Stimulated activated CD4-positive, alpha-beta T cell treated with anti-CD3 and anti-CD28 coated beads, Interleukin-2, amount 100 ng/mL, for 48 hours (primary cell): ENCODE measurements at regions not wholly inside any gene's neighbourhood (a gene's known extent, or its start where the extent isn't known, plus 50 kb on each side); places are given as distances from the start of the nearest gene placed in this dataset.
"Not testable (repeated sequence)": the region's sequence is repeated elsewhere in the genome, so short reads cannot be mapped to it uniquely, and the experiment has no call there.

ENCODE experiments used
- DNase-seq, 2 donors: peaks; one replicate each; pipeline ENCODE4 v3.0.0-alpha.2; 2020

GRCh38 chr6:26720663-26721218, 61.2 kb upstream of the ZNF322 start:
- DNase-seq, result not testable (repeated sequence)

- DNase-seq, result not testable (repeated sequence)
Observed at GRCh38 chr6:26730019-26730766, 70.6 kb upstream of the ZNF322 start.

GRCh38 chr6:26734776-26735472, 75.4 kb upstream of the ZNF322 start:
- DNase-seq, result not testable (repeated sequence)

GRCh38 chr6:26739811-26740210, 80.3 kb upstream of the ZNF322 start:
- no peak for DNase-seq

- no peak for DNase-seq
Observed at GRCh38 chr6:26743157-26743821, 83.7 kb upstream of the ZNF322 start.

GRCh38 chr6:26743941-26744699, 84.6 kb upstream of the ZNF322 start:
- DNase-seq, result no peak

- not testable (repeated sequence) for DNase-seq
Observed at GRCh38 chr6:26744837-26745282, 85.3 kb upstream of the ZNF322 start.

GRCh38 chr6:26745964-26746363, 86.4 kb upstream of the ZNF322 start:
- DNase-seq, result not testable (repeated sequence)

GRCh38 chr6:26749126-26749758, 89.7 kb upstream of the ZNF322 start:
- not testable (repeated sequence) for DNase-seq

- DNase-seq, result not testable (repeated sequence)
Observed at GRCh38 chr6:26749759-26750126, 90.2 kb upstream of the ZNF322 start.

GRCh38 chr6:26754212-26754611, 94.7 kb upstream of the ZNF322 start:
- no peak for DNase-seq

- not testable (repeated sequence) for DNase-seq
Observed at GRCh38 chr6:26754801-26755200, 95.3 kb upstream of the ZNF322 start.

- DNase-seq, result peak in 1 of 2 donors; percentile 21
Observed at GRCh38 chr6:26756067-26756805, 96.7 kb upstream of the ZNF322 start.

- not testable (repeated sequence) for DNase-seq
Observed at GRCh38 chr6:26766203-26766902, 106.8 kb upstream of the ZNF322 start.

- not testable (repeated sequence) for DNase-seq
Observed at GRCh38 chr6:26770941-26771666, 111.6 kb upstream of the ZNF322 start.

- DNase-seq, result not testable (repeated sequence)
Observed at GRCh38 chr6:26773414-26773813, 113.9 kb upstream of the ZNF322 start.

GRCh38 chr6:26780563-26780962, 121.0 kb upstream of the ZNF322 start:
- DNase-seq, result not testable (repeated sequence)

- DNase-seq, result not testable (repeated sequence)
Observed at GRCh38 chr6:26795474-26796307, 136.1 kb upstream of the ZNF322 start.
